ENCODE measurements at regions not wholly inside any gene's neighbourhood (a gene's known extent, or its start where the extent isn't known, plus 50 kb on each side); places are given as distances from the start of the nearest gene placed in this dataset.

- Histone ChIP-seq H3K4me1 (no peaks in the 10 kb centered on the region), H3K9me3 (no peaks in the 10 kb centered on the region), H3K27me3 (no peaks in the 10 kb centered on the region), H3K36me3 (no peaks in the 10 kb centered on the region), H3K4me3 (no peak overlapping the region), H3K27ac (no peak overlapping the region)
- intact Hi-C loops (cut with DNase I; ENCODE audit: low total_unique reads), result no loop called here
- TF ChIP-seq POLR2A (IDR thresholded peaks at IDR 0.05) (no peak), CTCF (IDR thresholded peaks at IDR 0.05) (no peak), POLR2AphosphoS5 (IDR thresholded peaks at IDR 0.05) (no peak)
- no peak for DNase-seq (ENCODE audit: low spot score in 2 of 2)
Observed at GRCh38 chr12:28936711-28937110, 212.4 kb upstream of the FAR2 start.

GRCh38 chr12:28937196-28937595, 211.9 kb upstream of the FAR2 start:
- TF ChIP-seq POLR2A (IDR thresholded peaks at IDR 0.05), result no peak
- no peak for TF ChIP-seq CTCF (IDR thresholded peaks at IDR 0.05)
- no peaks in the 10 kb centered on the region for H3K36me3 ChIP-seq
- no peak overlapping the region for H3K4me3 ChIP-seq
- intact Hi-C loops (cut with DNase I; ENCODE audit: low total_unique reads), result no loop called here
- H3K27ac ChIP-seq, result no peak overlapping the region
- no peaks in the 10 kb centered on the region for H3K27me3 ChIP-seq
- no peaks in the 10 kb centered on the region for H3K9me3 ChIP-seq
- DNase-seq (ENCODE audit: low spot score in 2 of 2), result no peak
- no peaks in the 10 kb centered on the region for H3K4me1 ChIP-seq

GRCh38 chr12:28938056-28938455, 211.0 kb upstream of the FAR2 start:
- Histone ChIP-seq H3K4me3 (no peak overlapping the region), H3K27ac (no peak overlapping the region), H3K9me3 (no peaks in the 10 kb centered on the region), H3K4me1 (no peaks in the 10 kb centered on the region), H3K27me3 (no peaks in the 10 kb centered on the region), H3K36me3 (no peaks in the 10 kb centered on the region)
- no peak for DNase-seq (ENCODE audit: low spot score in 2 of 2)
- TF ChIP-seq CTCF (IDR thresholded peaks at IDR 0.05) (no peak), POLR2A (IDR thresholded peaks at IDR 0.05) (no peak), POLR2AphosphoS5 (IDR thresholded peaks at IDR 0.05) (no peak)
- intact Hi-C loops (cut with DNase I; ENCODE audit: low total_unique reads), result no loop called here

GRCh38 chr12:28938581-28939235, 210.4 kb upstream of the FAR2 start:
- Histone ChIP-seq H3K4me3 (peak overlapping the region in 1 of 3 donors; percentile 25), H3K27me3 (no peaks in the 10 kb centered on the region), H3K4me1 (no peaks in the 10 kb centered on the region), H3K27ac (peak overlapping the region; percentile 52 to 77), H3K36me3 (no peaks in the 10 kb centered on the region), H3K9me3 (no peaks in the 10 kb centered on the region)
- TF ChIP-seq POLR2A (IDR thresholded peaks at IDR 0.05) (no peak), POLR2AphosphoS5 (IDR thresholded peaks at IDR 0.05) (no peak)
- DNase-seq (ENCODE audit: low spot score in 2 of 2), result no peak
- intact Hi-C loops (cut with DNase I; ENCODE audit: low total_unique reads), result no loop called here

GRCh38 chr12:28939427-28939826, 209.7 kb upstream of the FAR2 start:
- Histone ChIP-seq H3K27ac (peak overlapping the region in 1 of 2 donors; percentile 77), H3K9me3 (no peaks in the 10 kb centered on the region), H3K4me1 (no peaks in the 10 kb centered on the region), H3K4me3 (no peak overlapping the region), H3K36me3 (no peaks in the 10 kb centered on the region), H3K27me3 (no peaks in the 10 kb centered on the region)
- DNase-seq (ENCODE audit: low spot score in 2 of 2), result no peak
- TF ChIP-seq CTCF (IDR thresholded peaks at IDR 0.05) (no peak), POLR2A (IDR thresholded peaks at IDR 0.05) (no peak), POLR2AphosphoS5 (IDR thresholded peaks at IDR 0.05) (no peak)
- intact Hi-C loops (cut with DNase I; ENCODE audit: low total_unique reads), result no loop called here

DNA sequence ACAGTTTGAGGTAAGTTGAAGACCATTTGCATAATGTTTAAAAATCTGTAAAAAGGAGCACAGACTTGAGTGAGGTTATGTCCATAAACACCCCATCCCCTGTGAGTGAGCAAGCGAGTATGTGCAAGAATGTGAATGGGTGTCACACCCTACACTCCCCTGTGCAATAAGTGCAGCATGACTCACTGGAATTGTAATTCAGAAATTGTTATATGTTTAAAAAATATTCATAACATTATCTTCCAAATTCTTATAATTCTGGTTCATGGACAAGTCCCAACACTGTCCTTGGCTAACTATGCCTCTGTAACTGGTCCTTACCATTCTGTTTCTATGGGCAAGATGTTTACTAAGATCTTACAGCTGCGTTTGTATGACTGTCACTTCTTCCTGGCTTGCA, 207.8 kb upstream of the FAR2 start:
- no peaks in the 10 kb centered on the region for H3K4me1 ChIP-seq
- intact Hi-C loops (cut with DNase I; ENCODE audit: low total_unique reads), result no loop called here
- H3K36me3 ChIP-seq, result no peaks in the 10 kb centered on the region
- no peaks in the 10 kb centered on the region for H3K9me3 ChIP-seq
- TF ChIP-seq POLR2AphosphoS5 (IDR thresholded peaks at IDR 0.05), result no peak
- TF ChIP-seq CTCF (IDR thresholded peaks at IDR 0.05), result no peak
- no peak for TF ChIP-seq POLR2A (IDR thresholded peaks at IDR 0.05)
- no peak overlapping the region for H3K4me3 ChIP-seq
- H3K27ac ChIP-seq, result no peak overlapping the region
- H3K27me3 ChIP-seq, result no peaks in the 10 kb centered on the region
- no peak for DNase-seq (ENCODE audit: low spot score in 2 of 2)
